OCI-LY1 (cell line): ENCODE measurements at regions not wholly inside any gene's neighbourhood (a gene's known extent, or its start where the extent isn't known, plus 50 kb on each side); places are given as distances from the start of the nearest gene placed in this dataset.
"Not testable (repeated sequence)": the region's sequence is repeated elsewhere in the genome, so short reads cannot be mapped to it uniquely, and the experiment has no call there.

Experiments used
- H2AFZ ChIP-seq: fragments of 200-600 bp; sonication (generic), shearing (Covaris generic); 2 replicates; pipeline ENCODE4 v1.6.0; 2014; ENCODE audit warnings: antibody characterized with exemption, mild to moderate bottlenecking, low read length
- H3F3A ChIP-seq: fragments of 200-600 bp; sonication (generic), shearing (Covaris generic); 2 replicates; pipeline ENCODE4 v1.6.0; 2014; ENCODE audit warnings: mild to moderate bottlenecking, antibody characterized with exemption, low read length, moderate library complexity; ENCODE audit not compliant: insufficient read depth
- H3K27ac ChIP-seq: fragments of 200-600 bp; sonication (generic); 2 replicates; pipeline ENCODE4 v1.5.1; 2014; ENCODE audit warnings: low read length, mixed run types, mild to moderate bottlenecking, low read depth; ENCODE audit not compliant: poor library complexity, severe bottlenecking
- H3K27me3 ChIP-seq: fragments of 200-600 bp; sonication (generic); 2 replicates; pipeline ENCODE4 v1.6.0; 2014; ENCODE audit warnings: antibody characterized with exemption, mild to moderate bottlenecking, low read length, moderate library complexity; ENCODE audit not compliant: insufficient read depth
- H3K36me3 ChIP-seq: fragments of 200-600 bp; sonication (generic); 2 replicates; pipeline ENCODE4 v1.6.1; 2014; ENCODE audit warnings: mild to moderate bottlenecking, antibody characterized with exemption, low read length, moderate library complexity, mixed read lengths; ENCODE audit not compliant: insufficient read depth
- H3K4me1 ChIP-seq: fragments of 200-600 bp; sonication (generic); 2 replicates; pipeline ENCODE4 v1.5.1; 2014; ENCODE audit warnings: mild to moderate bottlenecking, low read length, moderate library complexity; ENCODE audit not compliant: insufficient read depth, severe bottlenecking
- H3K4me2 ChIP-seq: fragments of 200-600 bp; sonication (generic), shearing (Covaris generic); 2 replicates; pipeline ENCODE4 v1.6.1; 2014; ENCODE audit warnings: low read length
- H3K4me3 ChIP-seq: fragments of 200-600 bp; sonication (generic); 2 replicates; pipeline ENCODE4 v1.5.1; 2014; ENCODE audit warnings: low read length, low read depth, mild to moderate bottlenecking, mixed read lengths; ENCODE audit not compliant: poor library complexity, severe bottlenecking
- H3K79me2 ChIP-seq: fragments of 200-600 bp; shearing (Covaris generic); 2 replicates; pipeline ENCODE4 v1.6.1; 2016; ENCODE audit warnings: mixed run types, low read length, mixed read lengths; ENCODE audit not compliant: insufficient read depth
- H3K9ac ChIP-seq: fragments of 200-600 bp; sonication (generic), shearing (Covaris generic); 2 replicates; pipeline ENCODE4 v1.6.1; 2014; ENCODE audit warnings: mild to moderate bottlenecking, low read length, mixed read lengths
- H3K9me2 ChIP-seq: fragments of 200-600 bp; sonication (generic), shearing (Covaris generic); 2 replicates; pipeline ENCODE4 v1.6.1; 2014; ENCODE audit warnings: low read depth, mild to moderate bottlenecking, low read length, mixed read lengths
- H3K9me3 ChIP-seq: fragments of 200-600 bp; shearing (Covaris generic); 2 replicates; pipeline ENCODE4 v1.6.1; 2014; ENCODE audit warnings: low read length, mixed read lengths
- H4K20me1 ChIP-seq: fragments of 200-600 bp; sonication (generic), shearing (Covaris generic); 2 replicates; pipeline ENCODE4 v1.6.0; 2016; ENCODE audit warnings: mild to moderate bottlenecking, low read length; ENCODE audit not compliant: insufficient read depth
- CTCF ChIP-seq: fragments of 200-600 bp; sonication (generic), shearing (Covaris generic); IDR thresholded peaks from 2 replicates; pipeline ENCODE4 v1.5.1; 2017; ENCODE audit warnings: mild to moderate bottlenecking, antibody characterized with exemption, low read length, moderate library complexity, mixed read lengths
- EZH2 ChIP-seq: fragments of 200-600 bp; sonication (generic), shearing (Covaris generic); IDR thresholded peaks from 2 replicates; pipeline ENCODE4 v1.8.0; 2017; ENCODE audit warnings: borderline replicate concordance, mixed run types, mild to moderate bottlenecking, antibody characterized with exemption, low read length, moderate library complexity, mixed read lengths

GRCh38 chr9:75382126-75382525, 293.8 kb downstream of the OSTF1 start:
- Histone ChIP-seq H2AFZ (no peak overlapping the region), H3K4me3 (no peak overlapping the region), H3F3A (no peaks in the 10 kb centered on the region), H3K27ac (no peak overlapping the region), H3K4me1 (no peaks in the 10 kb centered on the region), H3K79me2 (no peaks in the 10 kb centered on the region), H4K20me1 (no peaks in the 10 kb centered on the region), H3K9me2 (no peaks in the 10 kb centered on the region), H3K4me2 (no peak overlapping the region), H3K27me3 (no peaks in the 10 kb centered on the region), H3K36me3 (no peaks in the 10 kb centered on the region), H3K9ac (no peak overlapping the region), H3K9me3 (0 out of 2 replicates have a peak, but pooled peaks cover 3% of the 10 kb centered on the region)
- no peak for TF ChIP-seq CTCF
- no peak for TF ChIP-seq EZH2

- H3F3A ChIP-seq, H3K27me3 ChIP-seq, H3K9me3 ChIP-seq, H2AFZ ChIP-seq, H3K9me2 ChIP-seq, H3K4me3 ChIP-seq, H3K4me2 ChIP-seq, H3K79me2 ChIP-seq, H4K20me1 ChIP-seq, H3K27ac ChIP-seq, H3K9ac ChIP-seq, H3K36me3 ChIP-seq, H3K4me1 ChIP-seq: not testable (repeated sequence)
Observed at GRCh38 chr9:75383420-75384034, 295.2 kb downstream of the OSTF1 start.

- Histone ChIP-seq H3K4me1 (no peaks in the 10 kb centered on the region), H3K9ac (no peak overlapping the region), H3K4me3 (no peak overlapping the region), H3K4me2 (no peak overlapping the region), H4K20me1 (no peaks in the 10 kb centered on the region), H3K36me3 (no peaks in the 10 kb centered on the region), H3K79me2 (no peaks in the 10 kb centered on the region), H3K27me3 (no peaks in the 10 kb centered on the region), H3F3A (no peaks in the 10 kb centered on the region), H2AFZ (no peak overlapping the region), H3K9me2 (no peaks in the 10 kb centered on the region), H3K9me3 (0 out of 2 replicates have a peak, but pooled peaks cover 3% of the 10 kb centered on the region), H3K27ac (no peak overlapping the region)
- TF ChIP-seq EZH2 (no peak), CTCF (no peak)
Observed at GRCh38 chr9:75385236-75385635, 296.9 kb downstream of the OSTF1 start.

GRCh38 chr9:75389101-75389500, 300.8 kb downstream of the OSTF1 start:
- no peaks in the 10 kb centered on the region for H3K36me3 ChIP-seq
- no peaks in the 10 kb centered on the region; the same call in 1 of the 2 replicates for H3K27me3 ChIP-seq
- TF ChIP-seq EZH2 = no peak
- no peak for TF ChIP-seq CTCF
- H3K9me3 ChIP-seq = 0 out of 2 replicates have a peak, but pooled peaks cover 3% of the 10 kb centered on the region
- no peak overlapping the region for H3K4me3 ChIP-seq
- no peaks in the 10 kb centered on the region for H3K4me1 ChIP-seq
- no peaks in the 10 kb centered on the region for H3K9me2 ChIP-seq
- no peak overlapping the region for H2AFZ ChIP-seq
- no peak overlapping the region for H3K27ac ChIP-seq
- H3K4me2 ChIP-seq = no peak overlapping the region
- no peaks in the 10 kb centered on the region for H3F3A ChIP-seq
- H4K20me1 ChIP-seq = no peaks in the 10 kb centered on the region
- no peak overlapping the region for H3K9ac ChIP-seq
- no peaks in the 10 kb centered on the region for H3K79me2 ChIP-seq
